ENCODE measurements at regions not wholly inside any gene's neighbourhood (a gene's known extent, or its start where the extent isn't known, plus 50 kb on each side); places are given as distances from the start of the nearest gene placed in this dataset.

GRCh38 chrX:121569609-121570008 lies 522.2 kb downstream of the GLUD2 start:
- TF ChIP-seq CTCF (IDR thresholded peaks at IDR 0.05) (no peak), POLR2A (IDR thresholded peaks at IDR 0.05) (no peak)
